SK-N-SH (cell line): ENCODE measurements at regions not wholly inside any gene's neighbourhood (a gene's known extent, or its start where the extent isn't known, plus 50 kb on each side); places are given as distances from the start of the nearest gene placed in this dataset.

ENCODE experiments used
- CTCF ChIA-PET: fragments of 300-600, 350-600 bp; formaldehyde crosslinking; extraction: SDS; loops from one replicate; lab custom pipeline; 2021; lab: Yijun Ruan, JAX
- POLR2A ChIA-PET: fragments of 350-600 bp; sonication (Branson Sonifier 250); formaldehyde crosslinking; extraction: SDS; loops from one replicate; lab custom pipeline; 2020; ENCODE audit warnings: antibody characterized with exemption, inconsistent platforms; lab: Yijun Ruan, JAX
- DNase-seq: peaks from one replicate; pipeline ENCODE4 v3.0.0; 2012
- H2AFZ ChIP-seq: fragments of 200-600 bp; sonication (generic); 2 replicates; pipeline ENCODE4 v1.8.1; 2016; ENCODE audit warnings: antibody characterized with exemption, mild to moderate bottlenecking, low read depth
- H3F3A ChIP-seq: fragments of 200-600 bp; sonication (generic); replicated peaks from 2 replicates; pipeline ENCODE3; 2016; ENCODE audit warnings: antibody characterized with exemption, mild to moderate bottlenecking; ENCODE audit not compliant: insufficient read depth
- H3K27ac ChIP-seq, 2 experiments: fragments of 200-500 bp in 1 of 2; fragments of 200-600 bp in 1 of 2; sonication (Bioruptor generic) in 1 of 2; sonication (generic), shearing (Covaris generic) in 1 of 2; 2 replicates each; pipeline versions ENCODE4 v1.5.1 to v1.6.1; 2014 to 2016; ENCODE audit warnings: low read depth in 2 of 2, inconsistent platforms in 1 of 2, low read length in 1 of 2, mild to moderate bottlenecking in 1 of 2, mixed read lengths in 1 of 2
- H3K27me3 ChIP-seq: fragments of 200-600 bp; sonication (generic), shearing (Covaris generic); 2 replicates; pipeline ENCODE4 v1.6.1; 2016; ENCODE audit warnings: mixed run types; ENCODE audit not compliant: insufficient read depth
- H3K36me3 ChIP-seq, 2 experiments: fragments of 200-500 bp in 1 of 2; fragments of 200-600 bp in 1 of 2; sonication (Bioruptor generic) in 1 of 2; sonication (generic) in 1 of 2; replicated peaks in 1 of 2; 2 replicates each; pipeline versions ENCODE3 to v1.5.1; 2014 to 2016; ENCODE audit warnings: low read length in 1 of 2, mild to moderate bottlenecking in 1 of 2; ENCODE audit not compliant: insufficient read depth in 2 of 2, control insufficient read depth in 1 of 2
- H3K4me1 ChIP-seq, 2 experiments: fragments of 200-500 bp in 1 of 2; fragments of 200-600 bp in 1 of 2; sonication (Bioruptor generic) in 1 of 2; sonication (generic), shearing (Covaris generic) in 1 of 2; 2 replicates each; pipeline versions ENCODE4 v1.5.1 to v1.6.1; 2014 to 2016; ENCODE audit warnings: low read depth in 1 of 2, low read length in 1 of 2, mixed run types in 1 of 2; ENCODE audit not compliant: insufficient read depth in 2 of 2, control insufficient read depth in 1 of 2
- H3K4me2 ChIP-seq: fragments of 200-600 bp; sonication (generic), shearing (Covaris generic); 2 replicates; pipeline ENCODE4 v1.6.1; 2017; ENCODE audit warnings: mixed run types
- H3K4me3 ChIP-seq, 2 experiments: fragments of 200-500 bp in 1 of 2; fragments of 200-600 bp in 1 of 2; sonication (Bioruptor generic) in 1 of 2; sonication (generic), shearing (Covaris generic) in 1 of 2; 2 replicates each; pipeline versions ENCODE4 v1.5.1 to v1.8.1; 2014 to 2016; ENCODE audit warnings: low read depth in 2 of 2, inconsistent platforms in 1 of 2, low read length in 1 of 2, mild to moderate bottlenecking in 1 of 2, mixed read lengths in 1 of 2, moderate library complexity in 1 of 2
- H3K79me2 ChIP-seq: fragments of 200-600 bp; sonication (generic); 2 replicates; pipeline ENCODE4 v1.8.1; 2017; ENCODE audit warnings: mild to moderate bottlenecking; ENCODE audit not compliant: insufficient read depth
- H3K9ac ChIP-seq: fragments of 200-600 bp; sonication (generic); 2 replicates; pipeline ENCODE4 v1.6.1; 2017; ENCODE audit warnings: mixed run types
- H3K9me2 ChIP-seq: fragments of 200-600 bp; sonication (generic); 2 replicates; pipeline ENCODE4 v1.6.1; 2017; ENCODE audit warnings: mixed run types
- H3K9me3 ChIP-seq: fragments of 200-600 bp; sonication (generic); 2 replicates; pipeline ENCODE4 v1.6.1; 2017; ENCODE audit warnings: mixed run types, mild to moderate bottlenecking, moderate library complexity
- H4K20me1 ChIP-seq: fragments of 200-600 bp; sonication (generic); 2 replicates; pipeline ENCODE4 v1.6.1; 2017; ENCODE audit warnings: mild to moderate bottlenecking, mixed run types; ENCODE audit not compliant: insufficient read depth
- EP300 ChIP-seq, 2 experiments: IDR thresholded peaks; 2 replicates each; pipeline versions ENCODE4 v1.4.0 to v1.6.1; 2012; ENCODE audit warnings: borderline replicate concordance in 1 of 2, low read depth in 1 of 2, low read length in 1 of 2
- FOXJ3 ChIP-seq: sonication (generic); formaldehyde crosslinking; IDR thresholded peaks from 2 replicates; pipeline ENCODE4 v1.5.1; 2020; ENCODE audit warnings: mild to moderate bottlenecking, missing genetic modification reagents
- JUND ChIP-seq: IDR thresholded peaks from 2 replicates; pipeline ENCODE4 v1.4.0; 2012
- MXI1 ChIP-seq: IDR thresholded peaks from 2 replicates; pipeline ENCODE4 v1.6.1; 2012; ENCODE audit warnings: mild to moderate bottlenecking, low read depth, low read length, improper control_type of control experiment
- RFX5 ChIP-seq: IDR thresholded peaks from 2 replicates; pipeline ENCODE4 v1.6.1; 2012; ENCODE audit warnings: mild to moderate bottlenecking, improper control_type of control experiment, low read length
- SMC3 ChIP-seq: IDR thresholded peaks from 2 replicates; pipeline ENCODE4 v1.6.1; 2012; ENCODE audit warnings: low read depth, low read length, improper control_type of control experiment
- TAF1 ChIP-seq: IDR thresholded peaks from 2 replicates; pipeline ENCODE4 v1.6.1; 2012; ENCODE audit warnings: low read depth, mild to moderate bottlenecking, low read length, moderate library complexity, borderline replicate concordance
- TCF12 ChIP-seq: IDR thresholded peaks from 2 replicates; pipeline ENCODE4 v1.4.0; 2012
- TEAD4 ChIP-seq: IDR thresholded peaks from 2 replicates; pipeline ENCODE4 v1.4.0; 2012; ENCODE audit warnings: mild to moderate bottlenecking, borderline replicate concordance; ENCODE audit not compliant: insufficient read depth
- WGBS: methylation state at CpG from one replicate; pipeline ENCODE4 v1.1.6; 2017; ENCODE audit warnings: low lambda C conversion rate; 5-methylcytosine and 5-hydroxymethylcytosine counted together
- TF ChIP-seq, protein P1 (sequence below): IDR thresholded peaks from 2 replicates; pipeline ENCODE4 v1.4.0; 2012; ENCODE audit warnings: low read depth
- TF ChIP-seq, protein P2 (sequence below): IDR thresholded peaks from 2 replicates; pipeline ENCODE4 v1.6.1; 2012; ENCODE audit warnings: mild to moderate bottlenecking, low read depth, low read length, moderate library complexity
- TF ChIP-seq, protein P3 (sequence below): IDR thresholded peaks from 2 replicates; pipeline ENCODE4 v1.4.0; 2012; ENCODE audit warnings: low read depth, borderline replicate concordance
- TF ChIP-seq, protein P4 (sequence below): IDR thresholded peaks from 2 replicates; pipeline ENCODE4 v1.4.0; 2012; ENCODE audit warnings: low read depth, borderline replicate concordance

DNA sequence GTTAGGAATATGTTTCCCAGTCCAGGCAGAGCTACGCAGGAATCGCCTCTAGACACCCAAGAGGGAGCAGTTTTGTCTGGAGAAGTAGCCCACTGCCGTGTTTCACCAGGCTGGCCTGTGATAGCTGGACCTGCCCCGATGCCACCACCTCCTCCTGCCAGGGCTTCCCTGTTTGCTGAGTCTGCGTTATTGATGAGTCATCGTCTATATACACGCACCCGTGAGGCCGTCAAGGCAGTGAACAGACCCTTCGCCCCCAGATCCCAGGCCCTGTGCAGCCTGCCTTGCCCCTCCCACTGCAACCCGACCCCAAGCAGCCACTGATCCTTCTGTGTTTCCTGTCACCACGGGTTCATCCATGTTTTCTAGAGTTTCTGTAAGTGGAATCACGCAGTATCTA is 141.9 kb downstream of the IGLL1 start:
- Histone ChIP-seq H3F3A (no peaks in the 10 kb centered on the region), H3K36me3 (no peaks in the 10 kb centered on the region), H3K27ac (peak overlapping the region in 1 of 2 experiments; percentile 95; a peak in 2 of 4 replicates), H3K4me1 (peaks cover 0 to 27% of the 10 kb centered on the region in 2 experiments; a peak in 1 of 4 replicates), H3K9ac (no peak overlapping the region), H2AFZ (no peak overlapping the region), H3K27me3 (no peaks in the 10 kb centered on the region), H3K9me3 (no peaks in the 10 kb centered on the region), H3K4me3 (no peak overlapping the region), H4K20me1 (no peaks in the 10 kb centered on the region), H3K9me2 (no peaks in the 10 kb centered on the region), H3K4me2 (no peak overlapping the region), H3K79me2 (no peaks in the 10 kb centered on the region)
- no peak for TF ChIP-seq TAF1
- TF ChIP-seq MXI1 = no peak
- TF ChIP-seq EP300 (IDR thresholded peaks at IDR 0.05; ENCODE audit: borderline replicate concordance in 1 of 2, low read depth in 1 of 2, low read length in 1 of 2) = no peak
- no peak for TF ChIP-seq TCF12
- TF ChIP-seq, protein P1, sequence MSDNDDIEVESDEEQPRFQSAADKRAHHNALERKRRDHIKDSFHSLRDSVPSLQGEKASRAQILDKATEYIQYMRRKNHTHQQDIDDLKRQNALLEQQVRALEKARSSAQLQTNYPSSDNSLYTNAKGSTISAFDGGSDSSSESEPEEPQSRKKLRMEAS = no peak
- TF ChIP-seq, protein P2, sequence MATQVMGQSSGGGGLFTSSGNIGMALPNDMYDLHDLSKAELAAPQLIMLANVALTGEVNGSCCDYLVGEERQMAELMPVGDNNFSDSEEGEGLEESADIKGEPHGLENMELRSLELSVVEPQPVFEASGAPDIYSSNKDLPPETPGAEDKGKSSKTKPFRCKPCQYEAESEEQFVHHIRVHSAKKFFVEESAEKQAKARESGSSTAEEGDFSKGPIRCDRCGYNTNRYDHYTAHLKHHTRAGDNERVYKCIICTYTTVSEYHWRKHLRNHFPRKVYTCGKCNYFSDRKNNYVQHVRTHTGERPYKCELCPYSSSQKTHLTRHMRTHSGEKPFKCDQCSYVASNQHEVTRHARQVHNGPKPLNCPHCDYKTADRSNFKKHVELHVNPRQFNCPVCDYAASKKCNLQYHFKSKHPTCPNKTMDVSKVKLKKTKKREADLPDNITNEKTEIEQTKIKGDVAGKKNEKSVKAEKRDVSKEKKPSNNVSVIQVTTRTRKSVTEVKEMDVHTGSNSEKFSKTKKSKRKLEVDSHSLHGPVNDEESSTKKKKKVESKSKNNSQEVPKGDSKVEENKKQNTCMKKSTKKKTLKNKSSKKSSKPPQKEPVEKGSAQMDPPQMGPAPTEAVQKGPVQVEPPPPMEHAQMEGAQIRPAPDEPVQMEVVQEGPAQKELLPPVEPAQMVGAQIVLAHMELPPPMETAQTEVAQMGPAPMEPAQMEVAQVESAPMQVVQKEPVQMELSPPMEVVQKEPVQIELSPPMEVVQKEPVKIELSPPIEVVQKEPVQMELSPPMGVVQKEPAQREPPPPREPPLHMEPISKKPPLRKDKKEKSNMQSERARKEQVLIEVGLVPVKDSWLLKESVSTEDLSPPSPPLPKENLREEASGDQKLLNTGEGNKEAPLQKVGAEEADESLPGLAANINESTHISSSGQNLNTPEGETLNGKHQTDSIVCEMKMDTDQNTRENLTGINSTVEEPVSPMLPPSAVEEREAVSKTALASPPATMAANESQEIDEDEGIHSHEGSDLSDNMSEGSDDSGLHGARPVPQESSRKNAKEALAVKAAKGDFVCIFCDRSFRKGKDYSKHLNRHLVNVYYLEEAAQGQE = no peak
- TF ChIP-seq JUND = no peak
- TF ChIP-seq, protein P3, sequence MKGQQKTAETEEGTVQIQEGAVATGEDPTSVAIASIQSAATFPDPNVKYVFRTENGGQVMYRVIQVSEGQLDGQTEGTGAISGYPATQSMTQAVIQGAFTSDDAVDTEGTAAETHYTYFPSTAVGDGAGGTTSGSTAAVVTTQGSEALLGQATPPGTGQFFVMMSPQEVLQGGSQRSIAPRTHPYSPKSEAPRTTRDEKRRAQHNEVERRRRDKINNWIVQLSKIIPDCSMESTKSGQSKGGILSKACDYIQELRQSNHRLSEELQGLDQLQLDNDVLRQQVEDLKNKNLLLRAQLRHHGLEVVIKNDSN = no peak
- no peak for TF ChIP-seq SMC3
- TF ChIP-seq, protein P4, sequence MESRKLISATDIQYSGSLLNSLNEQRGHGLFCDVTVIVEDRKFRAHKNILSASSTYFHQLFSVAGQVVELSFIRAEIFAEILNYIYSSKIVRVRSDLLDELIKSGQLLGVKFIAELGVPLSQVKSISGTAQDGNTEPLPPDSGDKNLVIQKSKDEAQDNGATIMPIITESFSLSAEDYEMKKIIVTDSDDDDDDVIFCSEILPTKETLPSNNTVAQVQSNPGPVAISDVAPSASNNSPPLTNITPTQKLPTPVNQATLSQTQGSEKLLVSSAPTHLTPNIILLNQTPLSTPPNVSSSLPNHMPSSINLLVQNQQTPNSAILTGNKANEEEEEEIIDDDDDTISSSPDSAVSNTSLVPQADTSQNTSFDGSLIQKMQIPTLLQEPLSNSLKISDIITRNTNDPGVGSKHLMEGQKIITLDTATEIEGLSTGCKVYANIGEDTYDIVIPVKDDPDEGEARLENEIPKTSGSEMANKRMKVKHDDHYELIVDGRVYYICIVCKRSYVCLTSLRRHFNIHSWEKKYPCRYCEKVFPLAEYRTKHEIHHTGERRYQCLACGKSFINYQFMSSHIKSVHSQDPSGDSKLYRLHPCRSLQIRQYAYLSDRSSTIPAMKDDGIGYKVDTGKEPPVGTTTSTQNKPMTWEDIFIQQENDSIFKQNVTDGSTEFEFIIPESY = no peak
- no peak for TF ChIP-seq RFX5
- no peak for TF ChIP-seq FOXJ3 (CRISPR knock-in tag)
- no peak for TF ChIP-seq TEAD4
- CTCF ChIA-PET = no interaction called here
- WGBS = 72% methylated on average over 13 of the region's 13 CpGs
- DNase-seq = no peak
- POLR2A ChIA-PET = no interaction called here
